Panc1 (cell line): ENCODE measurements at regions not wholly inside any gene's neighbourhood (a gene's known extent, or its start where the extent isn't known, plus 50 kb on each side); places are given as distances from the start of the nearest gene placed in this dataset.

Experiments
- ATAC-seq: fragments of 200-7000 bp; cut with Tn5 transposase; 2 replicates; pipeline ENCODE4 v1.9.1; 2020; ENCODE audit warnings: mild to moderate bottlenecking, moderate library complexity
- BruUV-seq: library from RNA; stranded (reverse); fragments of 400-500 nt; replicated peaks from 2 replicates; lab custom pipeline; 2021; lab: Mats Ljungman, UMichigan
- CTCF ChIA-PET: fragments of 300-600 bp; sonication (Branson Sonifier 250); formaldehyde crosslinking; loops from one replicate; lab custom pipeline; 2022; ENCODE audit warnings: antibody characterized with exemption; lab: Charles Lee
- POLR2A ChIA-PET: fragments of 300-600 bp; sonication (Branson Sonifier 250); formaldehyde crosslinking; loops from one replicate; lab custom pipeline; 2022; ENCODE audit warnings: antibody characterized with exemption; lab: Charles Lee
- DNase-seq: peaks from one replicate; pipeline ENCODE4 v3.0.0-alpha.2; 2010; ENCODE audit warnings: low read depth, low spot score
- H3K27ac ChIP-seq: 2 replicates; pipeline ENCODE4 v1.5.1; 2011; ENCODE audit warnings: mild to moderate bottlenecking, low read length, inconsistent platforms
- H3K27me3 ChIP-seq: fragments of 200-500 bp; sonication (Bioruptor generic); 2 replicates; pipeline ENCODE4 v1.6.0; 2014; ENCODE audit warnings: low read length, inconsistent platforms; ENCODE audit not compliant: control insufficient read depth, insufficient read depth
- H3K36me3 ChIP-seq: fragments of 200-500 bp; sonication (Bioruptor generic); 2 replicates; pipeline ENCODE4 v1.5.1; 2014; ENCODE audit warnings: inconsistent platforms, mild to moderate bottlenecking, low read length, moderate library complexity; ENCODE audit not compliant: control insufficient read depth, insufficient read depth
- H3K4me1 ChIP-seq: 2 replicates; pipeline ENCODE4 v1.5.1; 2011; ENCODE audit warnings: inconsistent platforms, mild to moderate bottlenecking, low read length, moderate library complexity; ENCODE audit not compliant: control insufficient read depth, insufficient read depth
- H3K4me3 ChIP-seq, 2 experiments: 2 replicates each; pipeline ENCODE4 v1.5.1; 2011 to 2012; ENCODE audit warnings: low read depth in 2 of 2, low read length in 2 of 2, mild to moderate bottlenecking in 2 of 2, inconsistent platforms in 1 of 2, moderate library complexity in 1 of 2
- H3K9me3 ChIP-seq: fragments of 200-500 bp; sonication (Bioruptor generic); 2 replicates; pipeline ENCODE4 v1.5.1; 2014; ENCODE audit warnings: low read depth, mild to moderate bottlenecking, inconsistent platforms, low read length, moderate library complexity; ENCODE audit not compliant: control insufficient read depth, insufficient read depth
- CTCF ChIP-seq: fragments of 450-650 bp; IDR thresholded peaks from 2 replicates; pipeline ENCODE4 v1.5.1; 2017; ENCODE audit warnings: mild to moderate bottlenecking
- POLR2AphosphoS5 ChIP-seq: IDR thresholded peaks from 2 replicates; pipeline ENCODE4 v1.6.1; 2012; ENCODE audit warnings: mild to moderate bottlenecking, low read depth, low read length, moderate library complexity
- REST ChIP-seq, 2 experiments: IDR thresholded peaks; 2 replicates each; pipeline ENCODE4 v1.6.1; 2011 to 2012; ENCODE audit warnings: low read depth in 2 of 2, control low read depth in 1 of 2, low read length in 1 of 2, mild to moderate bottlenecking in 1 of 2, moderate library complexity in 1 of 2; ENCODE audit not compliant: insufficient read depth in 1 of 2
- SIN3A ChIP-seq: IDR thresholded peaks from 2 replicates; pipeline ENCODE4 v1.6.1; 2012; ENCODE audit warnings: low read depth, mild to moderate bottlenecking, low read length, moderate library complexity, borderline replicate concordance; ENCODE audit not compliant: insufficient read depth
- TCF7L2 ChIP-seq: IDR thresholded peaks from 2 replicates; pipeline ENCODE4 v1.6.1; 2011; ENCODE audit warnings: mild to moderate bottlenecking, low read depth, low read length, inconsistent platforms
- in situ Hi-C: cut with HindIII; loops from 2 replicates; pipeline ENCODE4 v1.10.0; 2016; ENCODE audit warnings: low sequenced_read_pairs, low pct_unique_long_range_greater_than_20kb
- intact Hi-C: fragments of 100-400 bp; cut with micrococcal nuclease; formaldehyde crosslinking; loops from one replicate; pipeline ENCODE4 v1.10.0; 2022; ENCODE audit not compliant: unreplicated experiment

- Histone ChIP-seq H3K27me3 (no peaks in the 10 kb centered on the region), H3K4me1 (no peaks in the 10 kb centered on the region), H3K27ac (no peak overlapping the region), H3K4me3 (no peak overlapping the region), H3K36me3 (no peaks in the 10 kb centered on the region), H3K9me3 (no peaks in the 10 kb centered on the region)
- ChIA-PET CTCF (no interaction called here), POLR2A (no interaction called here)
- DNase-seq (no peak), ATAC-seq (no peak)
- no peak for TF ChIP-seq POLR2AphosphoS5
- intact Hi-C loops (no loop called here), in situ Hi-C loops (no loop called here)
- no TSS peak for BruUV-seq
Measured at GRCh38 chr6:22808466-22808865, 239.1 kb downstream of the HDGFL1 start.

- Histone ChIP-seq H3K27ac (no peak overlapping the region), H3K4me3 (no peak overlapping the region), H3K4me1 (no peaks in the 10 kb centered on the region), H3K9me3 (no peaks in the 10 kb centered on the region), H3K27me3 (no peaks in the 10 kb centered on the region), H3K36me3 (no peaks in the 10 kb centered on the region)
- TF ChIP-seq REST (IDR thresholded peaks at IDR 0.05; ENCODE audit: insufficient read depth in 1 of 2, low read depth in 2 of 2, low read length in 1 of 2) (no peak), SIN3A (no peak), POLR2AphosphoS5 (no peak), TCF7L2 (no peak), CTCF (no peak)
- ChIA-PET CTCF (no interaction called here), POLR2A (no interaction called here)
- DNase-seq (no peak), ATAC-seq (no peak)
- in situ Hi-C loops = no loop called here
- intact Hi-C loops = no loop called here
- no TSS peak for BruUV-seq
Measured at GRCh38 chr6:22809370-22809769, 240.0 kb downstream of the HDGFL1 start.

- intact Hi-C loops (no loop called here), in situ Hi-C loops (no loop called here)
- H3K9me3 ChIP-seq = no peaks in the 10 kb centered on the region
- no peaks in the 10 kb centered on the region for H3K4me1 ChIP-seq
- H3K27me3 ChIP-seq = no peaks in the 10 kb centered on the region
- ChIA-PET POLR2A (no interaction called here), CTCF (interaction anchor here (0.6 kb wide), 1 partner anchor 322 kb away, joined by 3 read pairs; no protein-coding TSS in a partner anchor)
- BruUV-seq = no TSS peak
- TF ChIP-seq POLR2AphosphoS5 (no peak), TCF7L2 (no peak), SIN3A (no peak), CTCF (no peak), REST (IDR thresholded peaks at IDR 0.05; ENCODE audit: insufficient read depth in 1 of 2, low read depth in 2 of 2, low read length in 1 of 2) (no peak)
- ATAC-seq = no peak
- H3K4me3 ChIP-seq = no peak overlapping the region
- DNase-seq = no peak
- no peak overlapping the region for H3K27ac ChIP-seq
- H3K36me3 ChIP-seq = no peaks in the 10 kb centered on the region
Measured at GRCh38 chr6:22819209-22819608, 249.8 kb downstream of the HDGFL1 start.
